Omental fat pad (tissue), 3 donors: ENCODE measurements at regions not wholly inside any gene's neighbourhood (a gene's known extent, or its start where the extent isn't known, plus 50 kb on each side); places are given as distances from the start of the nearest gene placed in this dataset.

Source experiments
- ATAC-seq: fragments of 150-250 bp; one replicate; pipeline ENCODE4 v1.9.1; 2016; ENCODE audit warnings: mild to moderate bottlenecking, moderate library complexity; ENCODE audit not compliant: low FRiP score
- DNase-seq: peaks from one replicate; pipeline ENCODE4 v3.0.0-alpha.2; 2019; ENCODE audit warnings: low spot score
- TF ChIP-seq, protein P1 (sequence below), 3 donors: fragments of 450-650 bp; IDR thresholded peaks; one replicate each; pipeline ENCODE4 v1.5.1; 2016 to 2017; ENCODE audit warnings: antibody characterized with exemption in 3 of 3, mild to moderate bottlenecking in 3 of 3, moderate library complexity in 2 of 3

DNA sequence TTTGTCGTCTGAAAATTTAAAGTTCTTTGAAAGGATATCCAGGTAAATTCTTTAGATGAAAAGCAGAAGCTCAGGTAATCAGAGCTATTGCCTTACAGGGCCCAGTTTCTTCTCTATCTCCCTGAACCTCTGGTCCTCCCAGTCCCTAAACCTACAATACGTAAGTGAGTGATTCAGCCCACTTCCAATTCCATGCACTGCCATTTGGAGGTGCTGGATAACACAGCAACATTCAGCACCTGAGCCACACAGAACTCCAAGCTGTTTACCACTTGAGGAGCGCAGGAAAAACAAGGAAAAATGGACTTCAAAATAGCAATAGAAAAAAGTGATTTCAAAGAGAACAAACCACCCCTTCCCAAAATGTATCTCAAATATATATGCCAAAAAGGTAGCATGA lies 105.0 kb upstream of the DNAJC10 start:
- ATAC-seq (no peak), DNase-seq (no peak)
- TF ChIP-seq, protein P1, sequence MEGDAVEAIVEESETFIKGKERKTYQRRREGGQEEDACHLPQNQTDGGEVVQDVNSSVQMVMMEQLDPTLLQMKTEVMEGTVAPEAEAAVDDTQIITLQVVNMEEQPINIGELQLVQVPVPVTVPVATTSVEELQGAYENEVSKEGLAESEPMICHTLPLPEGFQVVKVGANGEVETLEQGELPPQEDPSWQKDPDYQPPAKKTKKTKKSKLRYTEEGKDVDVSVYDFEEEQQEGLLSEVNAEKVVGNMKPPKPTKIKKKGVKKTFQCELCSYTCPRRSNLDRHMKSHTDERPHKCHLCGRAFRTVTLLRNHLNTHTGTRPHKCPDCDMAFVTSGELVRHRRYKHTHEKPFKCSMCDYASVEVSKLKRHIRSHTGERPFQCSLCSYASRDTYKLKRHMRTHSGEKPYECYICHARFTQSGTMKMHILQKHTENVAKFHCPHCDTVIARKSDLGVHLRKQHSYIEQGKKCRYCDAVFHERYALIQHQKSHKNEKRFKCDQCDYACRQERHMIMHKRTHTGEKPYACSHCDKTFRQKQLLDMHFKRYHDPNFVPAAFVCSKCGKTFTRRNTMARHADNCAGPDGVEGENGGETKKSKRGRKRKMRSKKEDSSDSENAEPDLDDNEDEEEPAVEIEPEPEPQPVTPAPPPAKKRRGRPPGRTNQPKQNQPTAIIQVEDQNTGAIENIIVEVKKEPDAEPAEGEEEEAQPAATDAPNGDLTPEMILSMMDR (IDR thresholded peaks at IDR 0.05): no peak

DNA sequence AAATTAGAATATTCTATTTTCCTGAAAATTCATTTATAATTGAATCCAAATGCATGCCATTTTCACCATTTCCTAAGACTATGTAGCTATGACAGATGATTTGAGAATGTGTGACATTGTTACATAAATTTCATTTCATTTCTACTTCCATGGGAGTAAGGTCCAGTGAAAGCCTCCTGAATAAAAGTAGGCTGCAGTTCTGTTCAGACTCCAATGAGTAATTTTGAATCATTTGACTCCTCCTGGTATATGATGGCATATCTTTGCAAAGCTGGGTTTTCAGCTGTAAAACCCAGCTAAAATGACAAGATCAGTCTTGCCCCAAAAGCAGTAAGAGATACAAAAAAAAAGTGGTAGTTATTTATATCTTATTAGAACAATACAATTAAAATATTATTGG lies 101.0 kb upstream of the DNAJC10 start:
- TF ChIP-seq, protein P1 (IDR thresholded peaks at IDR 0.05): no peak
- DNase-seq (no peak), ATAC-seq (no peak)

DNA sequence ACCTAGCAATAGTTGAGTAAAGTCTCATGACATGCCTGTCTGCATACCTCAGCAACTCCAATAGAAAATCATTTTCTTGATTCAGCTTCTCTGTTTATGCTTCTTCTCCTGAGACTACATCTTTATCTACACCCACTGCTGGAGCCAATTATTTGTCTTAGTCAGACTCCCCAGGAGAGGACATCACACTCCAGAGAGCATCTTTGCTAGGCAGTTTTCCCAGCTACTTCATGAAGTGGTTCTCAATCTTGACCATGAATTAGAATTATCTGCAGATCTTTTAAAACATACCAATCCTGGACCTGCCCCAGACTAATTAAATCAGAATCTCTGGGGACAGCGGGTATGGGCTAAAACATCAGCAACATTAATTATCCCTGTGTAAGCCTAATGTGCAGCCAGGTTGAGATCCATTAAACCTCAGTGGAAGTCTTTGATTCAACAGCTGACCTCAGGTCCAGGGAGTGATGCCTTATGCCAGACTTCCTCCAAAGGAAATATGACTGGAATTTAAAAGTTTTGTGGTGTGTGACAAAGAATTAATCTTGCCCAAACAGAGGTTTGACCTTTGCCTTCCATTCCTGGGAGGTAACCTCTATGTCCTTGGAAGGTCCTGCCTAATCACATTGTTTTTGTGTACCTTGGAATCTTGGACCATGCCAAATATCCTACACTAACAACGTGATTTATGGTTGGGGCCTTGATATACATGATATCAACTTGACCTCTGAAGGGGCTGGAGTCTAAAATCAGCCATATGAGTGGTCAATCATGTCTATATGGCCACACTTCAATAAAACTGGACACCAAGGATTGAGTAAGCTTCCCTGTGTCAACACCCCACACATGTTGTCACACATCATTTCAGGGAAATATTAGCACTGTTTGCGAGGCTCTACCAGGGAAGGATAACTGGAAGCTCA lies 99.3 kb upstream of the DNAJC10 start:
- DNase-seq (no peak), ATAC-seq (no peak)
- TF ChIP-seq, protein P1 (IDR thresholded peaks at IDR 0.05): no peak

DNA sequence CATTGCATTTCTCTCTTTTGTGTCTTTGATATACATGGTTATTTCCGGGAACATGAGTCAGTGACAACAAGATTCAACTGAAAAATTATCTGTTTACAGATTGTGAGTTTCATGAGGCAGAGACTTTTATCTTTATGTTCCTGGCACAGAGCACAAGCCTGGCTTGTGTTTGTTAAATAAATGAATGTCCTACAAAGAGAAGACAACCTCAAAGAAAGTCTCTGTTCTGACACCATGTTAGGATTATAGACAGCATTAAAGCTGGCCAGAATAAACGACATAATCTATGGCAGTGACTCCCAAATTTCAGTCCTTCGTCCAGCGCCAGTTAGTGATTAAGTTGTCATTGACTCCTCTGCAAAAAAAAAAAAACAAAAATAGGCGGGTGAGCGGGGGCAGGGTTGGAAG lies 97.4 kb upstream of the DNAJC10 start:
- ATAC-seq (no peak), DNase-seq (no peak)
- TF ChIP-seq, protein P1 (IDR thresholded peaks at IDR 0.05): no peak

DNA sequence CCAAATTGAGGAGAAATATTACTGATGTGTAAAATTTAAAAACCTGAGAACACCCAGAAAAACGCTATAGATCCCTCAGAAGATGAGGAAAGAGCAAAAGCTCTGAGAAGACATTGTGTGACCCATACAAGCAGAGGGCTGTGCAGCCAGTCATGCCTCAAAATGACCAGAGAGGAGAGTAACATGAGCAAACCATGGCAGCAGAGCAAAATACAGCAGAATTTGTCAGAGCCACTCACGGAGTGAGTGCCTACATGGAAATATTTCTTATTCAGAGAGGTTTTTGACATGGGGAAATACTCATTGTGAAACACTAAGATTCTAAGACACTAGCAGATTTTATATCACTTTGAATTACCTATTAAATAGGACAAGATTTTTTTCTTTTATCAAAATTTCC lies 96.8 kb upstream of the DNAJC10 start:
- TF ChIP-seq, protein P1 (IDR thresholded peaks at IDR 0.05): no peak
- ATAC-seq (no peak), DNase-seq (no peak)

DNA sequence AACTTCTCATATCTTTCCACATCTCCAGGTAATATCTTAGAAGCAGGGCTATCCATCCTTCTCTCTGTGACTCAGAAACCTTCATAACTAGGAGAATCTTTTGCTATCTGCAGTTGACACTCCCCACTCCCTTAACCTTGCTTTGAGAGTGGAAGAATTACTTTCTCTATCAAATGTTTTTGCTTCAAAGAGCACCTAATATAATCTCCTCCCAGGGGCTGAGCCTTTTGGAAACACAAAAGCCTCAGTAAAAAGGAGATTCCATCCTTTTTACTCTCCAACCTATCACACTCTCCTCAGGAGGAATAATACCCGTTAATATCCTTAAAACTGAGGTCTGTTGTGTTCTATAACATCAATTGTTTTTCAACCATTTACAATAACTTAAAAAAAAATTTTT lies 94.9 kb upstream of the DNAJC10 start:
- no peak for ATAC-seq

More for the DNA sequence above, 94.9 kb upstream of the DNAJC10 start:
- no peak for DNase-seq
- TF ChIP-seq, protein P1 (IDR thresholded peaks at IDR 0.05): no peak
